ENCODE measurements at regions not wholly inside any gene's neighbourhood (a gene's known extent, or its start where the extent isn't known, plus 50 kb on each side); places are given as distances from the start of the nearest gene placed in this dataset.

DNA sequence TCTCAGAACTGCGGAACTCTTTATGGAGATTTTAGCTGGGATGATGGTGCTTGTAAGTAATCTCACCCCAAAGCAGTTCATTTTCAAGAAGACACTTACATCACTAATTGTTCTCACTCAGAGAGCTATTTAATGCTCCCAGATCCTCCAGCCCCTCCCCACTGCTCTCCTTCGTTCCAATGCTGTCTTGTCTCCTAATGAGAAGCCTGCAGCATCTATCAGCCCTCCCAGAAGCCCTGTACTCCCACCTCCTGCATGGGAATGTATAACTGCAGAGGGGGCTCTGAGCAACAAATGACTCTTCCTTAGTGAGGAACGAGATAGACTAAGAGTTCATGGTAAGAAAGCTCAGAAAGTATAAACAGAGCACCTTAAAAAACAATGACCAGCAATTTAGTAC lies 377.4 kb upstream of the RUNX1 start (continued):
- TF ChIP-seq TFCP2L1 (CRISPR knock-in tag; IDR thresholded peaks at IDR 0.05) (no peak), NR3C1 (IDR thresholded peaks at IDR 0.05) (no peak), RFX5 (IDR thresholded peaks at IDR 0.05) (no peak), HOXB5 (CRISPR knock-in tag; IDR thresholded peaks at IDR 0.05) (no peak), CHD4 (IDR thresholded peaks at IDR 0.05; ENCODE audit: borderline replicate concordance) (no peak)
- TF ChIP-seq, protein P1, sequence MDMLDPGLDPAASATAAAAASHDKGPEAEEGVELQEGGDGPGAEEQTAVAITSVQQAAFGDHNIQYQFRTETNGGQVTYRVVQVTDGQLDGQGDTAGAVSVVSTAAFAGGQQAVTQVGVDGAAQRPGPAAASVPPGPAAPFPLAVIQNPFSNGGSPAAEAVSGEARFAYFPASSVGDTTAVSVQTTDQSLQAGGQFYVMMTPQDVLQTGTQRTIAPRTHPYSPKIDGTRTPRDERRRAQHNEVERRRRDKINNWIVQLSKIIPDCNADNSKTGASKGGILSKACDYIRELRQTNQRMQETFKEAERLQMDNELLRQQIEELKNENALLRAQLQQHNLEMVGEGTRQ (IDR thresholded peaks at IDR 0.05), result no peak

DNA sequence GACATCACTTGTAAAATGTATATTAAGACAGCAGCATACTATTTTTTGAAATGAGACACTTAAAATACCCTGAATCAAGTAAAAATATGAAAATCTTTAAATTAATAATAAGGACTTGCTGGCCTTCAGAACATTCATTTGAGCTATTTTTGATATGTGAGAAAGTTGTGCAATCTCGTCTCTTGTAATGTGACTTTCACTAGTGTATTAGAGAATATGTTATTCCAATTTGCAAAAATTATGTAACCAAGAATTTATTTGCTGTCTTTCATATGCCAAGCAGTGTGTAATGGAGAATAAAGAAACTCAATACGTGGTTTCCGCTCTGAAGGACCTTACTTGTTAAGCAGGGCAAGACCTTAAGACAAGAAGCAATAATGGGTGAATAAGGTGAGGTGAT lies 375.0 kb upstream of the RUNX1 start:
- Histone ChIP-seq H3K9me3 (no peaks in the 10 kb centered on the region), H3K4me1 (no peaks in the 10 kb centered on the region), H3K4me2 (no peak overlapping the region), H3K27ac (no peak overlapping the region), H3K4me3 (no peak overlapping the region)
- ChIA-PET CTCF (no interaction called here), POLR2A (no interaction called here)
- FAIRE-seq (no peak), ATAC-seq (no peak), DNase-seq (ENCODE audit: low read depth in 1 of 2, low spot score in 1 of 2) (no peak)
- WGBS (ENCODE audit: missing lambda C conversion rate), result 25% methylated on average over 3 of the region's 3 CpGs
- TF ChIP-seq FOSB (CRISPR knock-in tag; IDR thresholded peaks at IDR 0.05) (no peak), EHMT2 (IDR thresholded peaks at IDR 0.05; ENCODE audit: low read depth) (no peak), CHD2 (IDR thresholded peaks at IDR 0.05; ENCODE audit: low read length, partially characterized antibody) (no peak), NFE2L2 (conservative IDR thresholded peaks at IDR 0.05; ENCODE audit: low read length) (no peak), CEBPB (IDR thresholded peaks at IDR 0.05) (no peak), ZSCAN20 (CRISPR knock-in tag; IDR thresholded peaks at IDR 0.05) (no peak), SMC3 (IDR thresholded peaks at IDR 0.05) (no peak), RFX5 (IDR thresholded peaks at IDR 0.05) (no peak), MAZ (IDR thresholded peaks at IDR 0.05; ENCODE audit: borderline replicate concordance, low read depth, low read length) (no peak), TP53 (CRISPR knock-in tag; IDR thresholded peaks at IDR 0.05) (no peak), MAFK (IDR thresholded peaks at IDR 0.05; ENCODE audit: partially characterized antibody) (no peak)
- TF ChIP-seq, protein P1 (IDR thresholded peaks at IDR 0.05), result no peak
- TF ChIP-seq, protein P2, sequence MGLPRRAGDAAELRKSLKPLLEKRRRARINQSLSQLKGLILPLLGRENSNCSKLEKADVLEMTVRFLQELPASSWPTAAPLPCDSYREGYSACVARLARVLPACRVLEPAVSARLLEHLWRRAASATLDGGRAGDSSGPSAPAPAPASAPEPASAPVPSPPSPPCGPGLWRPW (IDR thresholded peaks at IDR 0.05), result no peak
- TF ChIP-seq, protein P3, sequence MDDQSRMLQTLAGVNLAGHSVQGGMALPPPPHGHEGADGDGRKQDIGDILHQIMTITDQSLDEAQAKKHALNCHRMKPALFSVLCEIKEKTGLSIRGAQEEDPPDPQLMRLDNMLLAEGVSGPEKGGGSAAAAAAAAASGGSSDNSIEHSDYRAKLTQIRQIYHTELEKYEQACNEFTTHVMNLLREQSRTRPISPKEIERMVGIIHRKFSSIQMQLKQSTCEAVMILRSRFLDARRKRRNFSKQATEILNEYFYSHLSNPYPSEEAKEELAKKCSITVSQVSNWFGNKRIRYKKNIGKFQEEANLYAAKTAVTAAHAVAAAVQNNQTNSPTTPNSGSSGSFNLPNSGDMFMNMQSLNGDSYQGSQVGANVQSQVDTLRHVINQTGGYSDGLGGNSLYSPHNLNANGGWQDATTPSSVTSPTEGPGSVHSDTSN (IDR thresholded peaks at IDR 0.05), result no peak

DNA sequence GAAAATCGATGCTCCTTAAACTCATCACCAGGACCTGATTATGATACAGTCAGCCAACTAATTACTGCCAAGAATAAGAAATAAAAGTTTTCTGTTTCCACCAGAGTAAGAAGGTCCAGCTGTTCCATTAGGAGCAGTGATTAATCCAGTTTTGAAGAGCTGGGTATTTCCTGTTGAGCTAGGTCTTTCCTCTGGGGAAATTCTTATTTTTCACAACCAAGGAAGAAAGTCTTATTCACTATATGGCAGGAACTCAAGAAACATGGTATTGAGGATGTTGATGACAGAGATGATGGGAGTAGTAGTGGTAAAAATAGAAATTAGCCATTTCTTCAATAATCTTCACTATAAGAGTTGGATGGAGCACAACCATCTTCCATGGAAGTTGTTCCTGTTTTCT lies 374.6 kb upstream of the RUNX1 start:
- DNase-seq (ENCODE audit: low read depth in 1 of 2, low spot score in 1 of 2) (no peak), FAIRE-seq (no peak), ATAC-seq (no peak)
- ChIA-PET POLR2A (no interaction called here), CTCF (no interaction called here)
- H3K4me1 ChIP-seq, result no peaks in the 10 kb centered on the region
- no peak overlapping the region for H3K4me3 ChIP-seq
- no peak overlapping the region for H3K27ac ChIP-seq
- no peak overlapping the region for H3K4me2 ChIP-seq
- TF ChIP-seq, protein P4, sequence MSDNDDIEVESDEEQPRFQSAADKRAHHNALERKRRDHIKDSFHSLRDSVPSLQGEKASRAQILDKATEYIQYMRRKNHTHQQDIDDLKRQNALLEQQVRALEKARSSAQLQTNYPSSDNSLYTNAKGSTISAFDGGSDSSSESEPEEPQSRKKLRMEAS (IDR thresholded peaks at IDR 0.05), result no peak
- TF ChIP-seq CHD2 (IDR thresholded peaks at IDR 0.05; ENCODE audit: low read length, partially characterized antibody) (no peak), TFCP2L1 (CRISPR knock-in tag; IDR thresholded peaks at IDR 0.05) (no peak), POLR2A (IDR thresholded peaks at IDR 0.05; ENCODE audit: low read length) (no peak), HDAC2 (IDR thresholded peaks at IDR 0.05) (no peak), RCOR1 (IDR thresholded peaks at IDR 0.05; ENCODE audit: low read depth, low read length) (no peak), SREBF2 (IDR thresholded peaks at IDR 0.05) (no peak), KDM5A (IDR thresholded peaks at IDR 0.05) (no peak), FOXS1 (CRISPR knock-in tag; IDR thresholded peaks at IDR 0.05) (no peak)
- WGBS (ENCODE audit: missing lambda C conversion rate), result 33% methylated on average over 1 of the region's 1 CpG
- no peaks in the 10 kb centered on the region for H3K9me3 ChIP-seq

Measured in A549 (cell line).